Activated T-cell treated with anti-CD3 and anti-CD28 coated beads, Interleukin-2, amount 50 U/mL, for 4 hours (primary cell): ENCODE measurements at regions not wholly inside any gene's neighbourhood (a gene's known extent, or its start where the extent isn't known, plus 50 kb on each side); places are given as distances from the start of the nearest gene placed in this dataset.

Source experiments
- ATAC-seq, 2 donors: fragments of 200-7000 bp; cut with Tn5 transposase; one replicate each; pipeline ENCODE4 v1.10.0; 2021
- DNase-seq: peaks from one replicate; pipeline ENCODE4 v3.0.0-alpha.2; 2020
- H3K27me3 Mint-ChIP-seq: one replicate; pipeline ENCODE4 v1.8.0; 2021; ENCODE audit warnings: low read depth, mixed read lengths
- H3K36me3 Mint-ChIP-seq: one replicate; pipeline ENCODE4 v1.8.0; 2022; ENCODE audit warnings: mixed read lengths; ENCODE audit not compliant: insufficient read depth
- H3K4me1 Mint-ChIP-seq: one replicate; pipeline ENCODE4 v1.8.0; 2021; ENCODE audit warnings: low read depth, mixed read lengths
- H3K4me3 Mint-ChIP-seq: one replicate; pipeline ENCODE4 v1.8.0; 2021; ENCODE audit warnings: mild to moderate bottlenecking, moderate library complexity, mixed read lengths
- H3K9me3 Mint-ChIP-seq: one replicate; pipeline ENCODE4 v1.8.0; 2021; ENCODE audit warnings: mixed read lengths

DNA sequence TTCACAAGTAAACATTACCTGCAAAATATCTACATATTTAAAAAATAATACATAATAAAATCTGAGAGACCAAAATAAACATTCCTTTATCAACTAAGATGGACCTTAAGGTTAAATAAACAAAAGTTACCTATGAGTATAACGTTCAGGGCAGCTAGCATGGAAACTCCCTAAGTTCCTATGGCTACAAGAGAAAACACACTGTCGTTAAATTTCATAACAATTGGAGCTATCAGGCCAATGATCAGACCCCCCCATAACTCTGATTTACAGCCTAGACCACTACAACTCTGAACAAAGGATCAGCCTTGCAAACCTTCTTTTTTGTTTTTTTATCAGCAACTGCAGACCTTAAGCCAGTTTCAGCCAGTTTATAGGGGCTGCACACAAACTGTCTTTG is 1418.4 kb downstream of the PCDH18 start:
- peaks cover 3% of the 10 kb centered on the region for H3K9me3 Mint-ChIP-seq
- H3K36me3 Mint-ChIP-seq = no peaks in the 10 kb centered on the region
- H3K27me3 Mint-ChIP-seq = no peaks in the 10 kb centered on the region
- no peak overlapping the region for H3K4me3 Mint-ChIP-seq
- no peak for DNase-seq
- no peaks in the 10 kb centered on the region for H3K4me1 Mint-ChIP-seq
- ATAC-seq = no peak

- Mint-ChIP-seq H3K4me3 (no peak overlapping the region), H3K9me3 (peaks cover 9% of the 10 kb centered on the region)
Measured at GRCh38 chr4:136112116-136112515, 1420.2 kb downstream of the PCDH18 start.

GRCh38 chr4:136106753-136107152 is 1425.5 kb downstream of the PCDH18 start:
- H3K27me3 Mint-ChIP-seq = no peaks in the 10 kb centered on the region
- DNase-seq = no peak
- ATAC-seq = no peak
- H3K9me3 Mint-ChIP-seq = peaks cover 10% of the 10 kb centered on the region
- H3K36me3 Mint-ChIP-seq = no peaks in the 10 kb centered on the region
- H3K4me3 Mint-ChIP-seq = no peak overlapping the region
- H3K4me1 Mint-ChIP-seq = no peaks in the 10 kb centered on the region

More at GRCh38 chr4:136112116-136112515, 1420.2 kb downstream of the PCDH18 start:
- ATAC-seq (no peak), DNase-seq (no peak)
- Mint-ChIP-seq H3K27me3 (no peaks in the 10 kb centered on the region), H3K36me3 (no peaks in the 10 kb centered on the region), H3K4me1 (no peaks in the 10 kb centered on the region)

- Mint-ChIP-seq H3K36me3 (no peaks in the 10 kb centered on the region), H3K4me3 (no peak overlapping the region), H3K9me3 (peaks cover 13% of the 10 kb centered on the region), H3K4me1 (no peaks in the 10 kb centered on the region), H3K27me3 (no peaks in the 10 kb centered on the region)
- DNase-seq = no peak
- ATAC-seq = no peak
Measured at GRCh38 chr4:136103616-136104015, 1428.7 kb downstream of the PCDH18 start.

DNA sequence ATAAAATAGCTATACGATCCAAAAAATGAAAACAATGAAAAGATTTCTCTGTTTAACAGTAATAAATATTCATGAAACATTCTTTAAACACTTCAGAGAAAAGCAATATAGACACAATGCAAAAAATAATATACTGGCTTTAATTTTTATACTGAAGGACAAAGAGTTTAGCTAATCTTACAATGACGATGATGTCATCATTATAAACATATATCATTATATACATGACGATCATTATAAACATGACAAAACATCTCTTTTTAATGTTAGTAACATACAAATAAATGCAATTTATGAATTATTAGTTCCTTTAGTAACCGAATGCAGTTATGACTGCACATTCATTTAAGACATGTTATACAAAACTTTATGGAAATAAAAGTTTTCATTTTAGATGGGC is 1434.6 kb downstream of the PCDH18 start:
- Mint-ChIP-seq H3K27me3 (no peaks in the 10 kb centered on the region), H3K36me3 (no peaks in the 10 kb centered on the region), H3K9me3 (peaks cover 19% of the 10 kb centered on the region), H3K4me1 (no peaks in the 10 kb centered on the region), H3K4me3 (no peak overlapping the region)
- ATAC-seq = no peak
- DNase-seq = no peak

GRCh38 chr4:136088211-136088867 is 1444.0 kb downstream of the PCDH18 start:
- ATAC-seq = no peak
- DNase-seq = no peak
- Mint-ChIP-seq H3K36me3 (no peaks in the 10 kb centered on the region), H3K4me3 (no peak overlapping the region), H3K4me1 (no peaks in the 10 kb centered on the region), H3K9me3 (peaks cover 4% of the 10 kb centered on the region), H3K27me3 (no peaks in the 10 kb centered on the region)

GRCh38 chr4:136078976-136079375 is 1453.3 kb downstream of the PCDH18 start:
- DNase-seq (no peak), ATAC-seq (no peak)
- no peaks in the 10 kb centered on the region for H3K4me1 Mint-ChIP-seq
- no peaks in the 10 kb centered on the region for H3K36me3 Mint-ChIP-seq
- H3K9me3 Mint-ChIP-seq = peaks cover 4% of the 10 kb centered on the region
- no peaks in the 10 kb centered on the region for H3K27me3 Mint-ChIP-seq
- no peak overlapping the region for H3K4me3 Mint-ChIP-seq

DNA sequence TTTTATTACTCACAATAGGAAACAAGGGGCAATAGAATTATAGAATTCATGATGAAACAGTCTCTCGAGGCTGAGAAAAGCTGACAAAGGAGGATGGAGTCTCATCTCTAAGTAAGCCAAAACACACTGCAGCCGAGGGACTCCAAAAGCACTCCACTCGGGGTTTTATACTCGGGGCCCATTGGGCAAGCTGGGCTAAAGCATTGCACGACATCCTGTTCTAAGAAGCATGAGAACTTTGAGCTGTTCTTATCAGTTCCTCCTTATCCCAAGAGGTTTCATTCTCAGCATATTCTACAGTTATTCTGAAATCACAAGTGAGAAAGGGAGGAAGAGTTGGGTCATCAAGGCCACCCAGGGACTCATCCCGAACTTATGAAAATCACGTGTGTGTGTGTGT is 1475.5 kb downstream of the PCDH18 start:
- no peak overlapping the region for H3K4me3 Mint-ChIP-seq
- H3K27me3 Mint-ChIP-seq = no peaks in the 10 kb centered on the region
- no peaks in the 10 kb centered on the region for H3K4me1 Mint-ChIP-seq
- no peaks in the 10 kb centered on the region for H3K36me3 Mint-ChIP-seq
- DNase-seq (no peak), ATAC-seq (no peak)
- peaks cover 3% of the 10 kb centered on the region for H3K9me3 Mint-ChIP-seq

- peaks cover 3% of the 10 kb centered on the region for H3K9me3 Mint-ChIP-seq
- no peak for ATAC-seq
Measured at GRCh38 chr4:136055360-136055759, 1476.9 kb downstream of the PCDH18 start.

DNA sequence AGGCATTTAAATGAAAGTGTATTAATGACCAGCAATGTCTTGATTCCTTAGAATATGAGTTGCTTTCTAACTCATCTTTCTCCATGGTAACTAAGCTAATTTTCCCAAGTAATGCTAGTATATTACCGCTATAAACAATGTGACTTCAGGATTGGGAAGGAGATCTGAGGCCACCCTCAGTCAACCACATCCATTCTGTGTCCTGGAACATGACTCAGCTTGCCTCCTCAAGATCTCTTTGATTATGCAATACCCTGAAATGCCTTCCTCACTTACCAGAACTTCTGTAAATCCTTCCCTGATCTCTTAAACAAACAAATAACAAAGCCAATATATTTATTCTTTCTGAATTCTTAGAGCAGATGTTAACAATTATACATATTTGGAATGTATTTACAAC is 1495.5 kb downstream of the PCDH18 start:
- no peak for DNase-seq
- no peak for ATAC-seq
- Mint-ChIP-seq H3K4me1 (no peaks in the 10 kb centered on the region), H3K4me3 (no peak overlapping the region), H3K36me3 (no peaks in the 10 kb centered on the region), H3K9me3 (no peaks in the 10 kb centered on the region), H3K27me3 (no peaks in the 10 kb centered on the region)

More at GRCh38 chr4:136055360-136055759, 1476.9 kb downstream of the PCDH18 start:
- no peaks in the 10 kb centered on the region for H3K36me3 Mint-ChIP-seq
- DNase-seq = no peak
- no peak overlapping the region for H3K4me3 Mint-ChIP-seq
- no peaks in the 10 kb centered on the region for H3K4me1 Mint-ChIP-seq
- no peaks in the 10 kb centered on the region for H3K27me3 Mint-ChIP-seq

DNA sequence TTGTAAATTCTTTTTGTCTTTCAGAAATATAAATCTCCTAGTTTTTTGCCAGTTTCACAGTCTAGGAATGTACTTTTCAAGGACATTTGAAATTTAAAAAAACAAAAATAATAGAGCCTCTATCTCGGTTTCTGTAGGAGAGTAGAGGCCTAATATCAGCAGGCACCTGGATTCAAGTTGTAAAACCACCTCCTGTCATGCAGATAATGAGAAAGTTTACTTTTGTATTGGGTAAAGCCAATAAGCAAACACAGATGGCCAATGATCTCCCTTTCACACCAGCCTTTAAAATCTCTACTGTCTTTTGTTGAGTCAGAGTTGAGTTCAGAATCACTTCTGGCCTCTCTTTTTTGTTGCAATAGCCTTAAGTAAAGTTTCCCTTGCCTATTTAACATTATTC is 1499.9 kb downstream of the PCDH18 start:
- Mint-ChIP-seq H3K36me3 (no peaks in the 10 kb centered on the region), H3K27me3 (no peaks in the 10 kb centered on the region), H3K4me1 (no peaks in the 10 kb centered on the region), H3K4me3 (no peak overlapping the region), H3K9me3 (no peaks in the 10 kb centered on the region)
- ATAC-seq (no peak), DNase-seq (no peak)

DNA sequence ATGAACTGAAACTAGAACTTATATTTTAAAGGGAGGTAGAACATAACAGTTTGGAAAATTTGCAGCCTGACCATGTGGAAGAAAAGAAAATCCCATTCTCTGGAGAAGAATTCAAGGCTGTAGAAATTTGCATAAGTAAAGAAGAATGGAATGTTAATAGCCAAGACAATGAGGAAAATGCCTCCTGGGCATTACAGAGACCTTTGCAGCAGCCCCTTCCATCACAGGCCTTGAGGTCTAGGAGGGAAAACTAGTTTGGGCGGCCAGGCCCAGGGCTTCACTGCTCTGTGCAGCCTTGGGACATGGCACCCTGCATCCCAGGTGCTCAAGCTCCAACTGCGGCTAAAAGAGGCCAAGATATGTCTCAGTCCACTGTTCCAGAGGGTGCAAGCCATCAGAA is 1506.8 kb downstream of the PCDH18 start:
- Mint-ChIP-seq H3K9me3 (peaks cover 19% of the 10 kb centered on the region), H3K27me3 (no peaks in the 10 kb centered on the region), H3K4me3 (no peak overlapping the region), H3K4me1 (no peaks in the 10 kb centered on the region), H3K36me3 (no peaks in the 10 kb centered on the region)
- DNase-seq (no peak), ATAC-seq (no peak)

DNA sequence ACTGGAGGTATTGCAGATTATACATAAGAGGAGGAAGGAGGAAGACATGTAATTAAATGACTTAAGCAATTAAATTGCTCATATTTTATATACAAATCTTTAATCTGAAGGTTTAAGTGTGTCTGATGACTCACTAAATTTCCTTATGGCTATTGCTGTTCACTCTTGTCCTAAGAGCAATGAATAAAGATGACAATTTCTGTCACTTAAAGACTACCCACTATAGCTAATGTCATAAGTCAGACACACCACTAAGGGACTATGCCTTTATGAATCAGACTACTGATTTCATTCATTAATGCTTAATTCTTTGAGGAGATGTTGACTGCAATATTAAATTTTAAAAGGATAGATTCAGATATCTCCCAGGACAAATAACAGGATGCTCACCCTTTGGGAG is 1514.7 kb downstream of the PCDH18 start:
- Mint-ChIP-seq H3K4me3 (no peak overlapping the region), H3K27me3 (no peaks in the 10 kb centered on the region), H3K36me3 (no peaks in the 10 kb centered on the region), H3K4me1 (no peaks in the 10 kb centered on the region), H3K9me3 (peaks cover 2% of the 10 kb centered on the region)
- ATAC-seq (no peak), DNase-seq (no peak)

GRCh38 chr4:136012220-136012619 is 1520.1 kb downstream of the PCDH18 start:
- Mint-ChIP-seq H3K4me1 (no peaks in the 10 kb centered on the region), H3K9me3 (no peaks in the 10 kb centered on the region), H3K27me3 (no peaks in the 10 kb centered on the region), H3K4me3 (no peak overlapping the region), H3K36me3 (no peaks in the 10 kb centered on the region)
- no peak for DNase-seq
- ATAC-seq = no peak

DNA sequence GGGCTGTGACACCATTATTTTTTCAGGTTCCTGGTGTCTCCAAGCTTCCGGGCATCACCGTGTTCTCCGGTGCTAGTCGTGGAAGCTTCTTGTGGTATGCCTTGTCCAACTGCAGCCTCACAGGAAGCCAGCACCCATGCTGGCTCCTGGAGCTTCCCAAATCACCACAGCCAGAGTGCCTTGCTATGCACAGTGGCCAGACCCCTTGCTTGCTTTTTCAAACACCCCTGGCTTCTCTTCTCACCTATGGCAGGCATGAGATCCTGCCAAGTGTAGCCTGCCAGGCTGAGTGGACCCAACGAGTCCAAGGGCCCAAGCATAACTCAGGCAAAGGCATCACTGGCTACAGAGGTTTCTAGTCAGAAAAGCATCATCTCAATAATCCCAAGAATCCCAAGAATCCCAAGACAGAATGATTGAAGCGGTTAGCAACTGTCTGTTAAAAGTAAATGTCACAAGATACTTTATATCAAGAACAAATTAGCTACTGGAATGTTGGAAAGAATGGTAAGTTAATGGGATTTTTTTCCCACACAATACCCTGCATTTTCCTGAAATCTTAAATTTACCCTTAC is 1522.9 kb downstream of the PCDH18 start:
- H3K36me3 Mint-ChIP-seq = no peaks in the 10 kb centered on the region
- ATAC-seq = no peak
- no peaks in the 10 kb centered on the region for H3K9me3 Mint-ChIP-seq

More for the DNA sequence above, 1522.9 kb downstream of the PCDH18 start:
- Mint-ChIP-seq H3K4me3 (no peak overlapping the region), H3K27me3 (no peaks in the 10 kb centered on the region), H3K4me1 (no peaks in the 10 kb centered on the region)
- DNase-seq = no peak
